ENCODE measurements at regions not wholly inside any gene's neighbourhood (a gene's known extent, or its start where the extent isn't known, plus 50 kb on each side); places are given as distances from the start of the nearest gene placed in this dataset.

- no peak for TF ChIP-seq CTCF (IDR thresholded peaks at IDR 0.05)
- no peak for TF ChIP-seq POLR2A (IDR thresholded peaks at IDR 0.05)
These were observed 58.1 kb upstream of the EPB41L1 start for GRCh38 chr20:36096435-36096834.

Data from adrenal gland (tissue), 5 donors.